Sigmoid colon (tissue), 4 donors: ENCODE measurements at regions not wholly inside any gene's neighbourhood (a gene's known extent, or its start where the extent isn't known, plus 50 kb on each side); places are given as distances from the start of the nearest gene placed in this dataset.

Experiments used
- EP300 ChIP-seq, 4 donors: sonication (generic); formaldehyde crosslinking; IDR thresholded peaks; one replicate each; pipeline ENCODE4 v1.6.1; 2017; ENCODE audit warnings: antibody characterized with exemption in 4 of 4
- POLR2A ChIP-seq, 2 donors: fragments of 450-650 bp; IDR thresholded peaks; one replicate each; pipeline ENCODE4 v1.6.1; 2016; ENCODE audit warnings: antibody characterized with exemption in 2 of 2, mild to moderate bottlenecking in 2 of 2, moderate library complexity in 2 of 2
- POLR2AphosphoS5 ChIP-seq, 4 donors: sonication (generic); formaldehyde crosslinking; IDR thresholded peaks; one replicate each; pipeline ENCODE4 v1.6.1; 2017; ENCODE audit warnings: antibody characterized with exemption in 4 of 4
- TF ChIP-seq, protein P1 (sequence below), 4 experiments: fragments of 450-650 bp in 3 of 4; fragments of 200-600 bp in 1 of 4; IDR thresholded peaks; one replicate each; pipeline ENCODE4 v1.5.1; 2016 to 2019; ENCODE audit warnings: antibody characterized with exemption in 4 of 4, mild to moderate bottlenecking in 3 of 4, moderate library complexity in 2 of 4

DNA sequence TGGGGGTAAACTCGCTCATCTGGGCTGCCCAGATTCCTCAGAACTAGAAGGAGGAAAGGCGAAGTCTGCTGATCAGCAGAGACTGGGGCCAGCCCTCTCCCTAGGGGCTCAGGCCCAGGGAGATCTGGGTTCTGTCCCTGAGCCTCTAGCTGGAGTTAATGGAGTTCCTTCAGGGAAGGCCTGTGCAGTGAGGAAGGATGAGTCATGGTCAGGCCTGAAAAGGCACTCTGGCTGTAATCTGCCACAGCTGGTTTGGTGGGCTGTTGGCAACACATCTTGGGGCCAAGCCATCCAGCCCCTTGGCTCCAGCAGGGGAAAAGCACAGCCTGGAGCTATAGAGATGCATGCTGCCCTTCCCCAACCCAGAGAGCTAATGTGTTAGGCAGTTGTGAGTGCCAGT, 459.6 kb downstream of the PRELID2 start:
- TF ChIP-seq, protein P1, sequence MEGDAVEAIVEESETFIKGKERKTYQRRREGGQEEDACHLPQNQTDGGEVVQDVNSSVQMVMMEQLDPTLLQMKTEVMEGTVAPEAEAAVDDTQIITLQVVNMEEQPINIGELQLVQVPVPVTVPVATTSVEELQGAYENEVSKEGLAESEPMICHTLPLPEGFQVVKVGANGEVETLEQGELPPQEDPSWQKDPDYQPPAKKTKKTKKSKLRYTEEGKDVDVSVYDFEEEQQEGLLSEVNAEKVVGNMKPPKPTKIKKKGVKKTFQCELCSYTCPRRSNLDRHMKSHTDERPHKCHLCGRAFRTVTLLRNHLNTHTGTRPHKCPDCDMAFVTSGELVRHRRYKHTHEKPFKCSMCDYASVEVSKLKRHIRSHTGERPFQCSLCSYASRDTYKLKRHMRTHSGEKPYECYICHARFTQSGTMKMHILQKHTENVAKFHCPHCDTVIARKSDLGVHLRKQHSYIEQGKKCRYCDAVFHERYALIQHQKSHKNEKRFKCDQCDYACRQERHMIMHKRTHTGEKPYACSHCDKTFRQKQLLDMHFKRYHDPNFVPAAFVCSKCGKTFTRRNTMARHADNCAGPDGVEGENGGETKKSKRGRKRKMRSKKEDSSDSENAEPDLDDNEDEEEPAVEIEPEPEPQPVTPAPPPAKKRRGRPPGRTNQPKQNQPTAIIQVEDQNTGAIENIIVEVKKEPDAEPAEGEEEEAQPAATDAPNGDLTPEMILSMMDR (IDR thresholded peaks at IDR 0.05): no peak
- TF ChIP-seq POLR2AphosphoS5 (IDR thresholded peaks at IDR 0.05): no peak
- no peak for TF ChIP-seq EP300 (IDR thresholded peaks at IDR 0.05)
- no peak for TF ChIP-seq POLR2A (IDR thresholded peaks at IDR 0.05)
